HL-60/S4 treated with retinoic acid at 250 ng/mL for 4 days and 3 days (cell line): ENCODE measurements at regions not wholly inside any gene's neighbourhood (a gene's known extent, or its start where the extent isn't known, plus 50 kb on each side); places are given as distances from the start of the nearest gene placed in this dataset.
"Not testable (repeated sequence)": the region's sequence is repeated elsewhere in the genome, so short reads cannot be mapped to it uniquely, and the experiment has no call there.

Source experiments
- in situ Hi-C: fragments of 300-500 bp; cut with MboI; formaldehyde crosslinking; loops from 2 replicates; pipeline ENCODE4 v1.7.0; 2022; ENCODE audit warnings: low sequenced_read_pairs

DNA sequence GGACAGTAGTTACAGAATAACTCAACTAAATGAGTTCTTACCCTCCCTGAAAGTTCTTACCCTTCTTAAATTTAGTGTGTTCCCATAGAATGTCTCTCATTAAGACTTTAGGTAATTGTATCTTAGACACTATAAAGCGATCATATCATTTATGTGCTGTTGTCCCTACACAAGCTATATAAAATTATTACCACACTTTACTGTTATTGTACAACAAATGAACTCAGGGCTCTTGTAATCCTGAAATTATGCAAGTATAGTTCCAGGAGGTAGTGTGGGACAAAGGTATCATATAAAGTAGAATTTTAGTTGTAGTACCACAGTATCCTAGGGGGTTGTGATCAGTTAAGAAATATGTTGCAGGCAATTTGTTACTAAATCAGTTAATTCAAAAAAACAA is 167.4 kb upstream of the CARMIL1 start:
- in situ Hi-C loops: no loop called here

DNA sequence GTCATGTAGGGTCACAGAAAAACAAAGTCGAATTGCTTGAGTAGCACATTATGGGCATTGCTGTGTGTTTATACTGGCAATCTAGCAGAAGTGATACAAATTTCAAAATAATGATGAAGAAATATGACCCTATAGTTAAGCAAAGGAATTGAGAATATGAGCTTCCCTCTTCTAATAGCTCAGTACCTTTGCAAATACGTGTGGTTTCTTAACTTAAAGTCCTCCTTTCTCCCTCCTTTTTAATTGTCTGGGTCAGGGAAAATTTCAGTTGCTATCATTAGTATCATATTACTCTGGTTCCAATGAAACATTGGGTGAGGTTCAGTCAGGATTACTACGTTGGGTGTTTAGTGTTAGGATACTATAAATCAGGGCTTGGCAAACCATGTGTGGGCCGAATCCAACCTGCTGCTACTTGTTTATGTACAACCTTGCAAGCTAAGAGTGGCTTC is 166.8 kb upstream of the CARMIL1 start:
- in situ Hi-C loops: no loop called here

- in situ Hi-C loops: no loop called here
These were observed 165.7 kb upstream of the CARMIL1 start for GRCh38 chr6:25113436-25113835.

DNA sequence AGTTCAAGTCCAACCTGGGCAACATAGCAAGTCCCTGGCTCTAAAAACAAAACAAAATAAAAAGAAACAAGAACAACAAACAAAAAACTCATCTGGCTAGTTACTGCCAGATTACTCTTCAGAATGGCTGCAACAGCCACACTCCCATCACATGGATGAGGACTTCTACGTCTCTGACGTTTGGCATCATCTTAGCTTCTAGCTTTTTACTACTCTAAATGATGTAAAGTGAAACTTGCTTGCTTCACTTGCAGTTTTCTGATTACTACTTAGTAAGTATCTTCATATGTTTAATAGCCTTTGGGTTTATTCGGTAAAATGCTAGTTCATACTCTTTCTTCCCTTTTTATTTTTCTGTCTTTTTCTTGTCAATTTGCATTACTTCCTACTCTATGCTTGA is 161.1 kb upstream of the CARMIL1 start:
- in situ Hi-C loops: no loop called here

GRCh38 chr6:25121186-25121585 is 158.0 kb upstream of the CARMIL1 start:
- in situ Hi-C loops: no loop called here

DNA sequence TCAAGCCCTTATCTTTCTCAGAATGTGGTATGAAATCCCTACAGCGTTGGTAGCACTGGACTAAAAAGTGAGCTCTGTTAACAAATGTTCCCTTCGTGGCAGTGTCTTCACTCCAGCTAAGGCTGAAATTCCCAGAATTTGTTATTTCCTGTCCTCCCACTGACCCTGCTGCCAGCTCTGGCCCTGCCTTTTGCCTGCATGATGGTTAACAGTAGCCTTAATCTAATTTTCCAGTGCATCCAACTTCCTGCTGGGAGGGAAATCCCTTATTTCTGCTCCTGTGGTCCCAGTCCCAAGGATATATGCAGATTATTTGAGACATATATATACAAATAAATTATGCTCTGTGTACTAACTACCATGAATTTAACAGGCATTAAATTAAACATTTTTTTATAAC is 157.2 kb upstream of the CARMIL1 start:
- in situ Hi-C loops: no loop called here

GRCh38 chr6:25122622-25123237 is 156.4 kb upstream of the CARMIL1 start:
- in situ Hi-C loops: no loop called here

DNA sequence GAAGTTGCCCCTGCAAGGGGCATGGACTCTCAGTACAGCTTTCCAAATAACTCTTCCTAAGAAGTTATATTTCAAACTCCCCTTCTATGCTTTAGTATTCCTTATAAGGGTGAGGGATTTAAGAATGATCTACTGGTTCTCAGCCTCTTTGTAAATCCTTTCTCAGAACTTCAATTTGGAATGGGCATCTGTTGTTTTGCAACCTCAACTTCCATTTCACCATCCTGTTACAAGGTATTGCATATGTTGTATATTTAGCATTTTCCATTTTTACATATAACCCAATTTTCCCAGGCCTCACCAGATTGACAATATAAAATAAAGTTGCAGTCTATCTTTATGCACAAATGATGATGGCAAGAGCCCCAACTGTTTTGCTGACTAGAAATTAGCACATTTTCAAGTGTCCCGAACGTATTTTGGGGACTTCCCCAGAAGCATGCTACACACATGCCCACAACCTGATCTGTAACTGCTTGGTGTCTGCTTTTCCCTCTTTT is 154.9 kb upstream of the CARMIL1 start:
- in situ Hi-C loops: no loop called here

- in situ Hi-C loops: no loop called here
These were observed 153.4 kb upstream of the CARMIL1 start for GRCh38 chr6:25125736-25126135.

DNA sequence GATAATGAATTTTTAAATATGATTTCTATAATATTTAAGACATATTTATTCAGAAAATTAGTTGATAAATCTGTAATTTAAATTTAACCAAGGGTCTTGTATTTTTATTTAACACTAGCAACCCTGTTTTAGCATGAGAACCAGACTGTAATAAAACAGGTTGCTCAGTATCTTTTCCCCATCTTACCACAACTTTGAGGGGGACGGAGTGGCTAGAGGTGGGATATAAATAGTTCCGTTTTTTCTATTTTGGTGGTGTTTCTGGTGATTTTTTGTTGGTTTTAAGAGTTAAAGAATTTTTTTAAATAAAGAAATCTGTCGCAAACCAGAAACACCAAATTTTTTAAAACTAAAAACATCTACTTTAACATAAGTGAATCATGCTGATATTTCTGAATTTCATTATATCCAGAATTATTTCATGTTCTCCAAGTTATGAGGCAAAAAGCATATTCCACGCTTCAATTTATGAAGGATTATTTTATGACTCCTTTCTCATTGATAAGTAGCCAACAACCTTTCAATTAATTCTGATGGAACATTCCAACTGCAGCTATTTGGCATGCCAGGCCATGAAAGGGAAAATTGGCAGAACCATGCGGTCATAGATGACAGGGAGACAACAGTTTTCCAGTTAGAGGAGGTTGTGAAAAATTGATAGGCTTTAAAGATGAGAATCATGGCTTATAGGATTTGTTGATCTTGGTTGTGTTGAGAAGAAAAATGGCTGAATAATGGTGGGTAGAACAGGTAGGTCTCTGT is 151.9 kb upstream of the CARMIL1 start:
- in situ Hi-C loops: no loop called here

- in situ Hi-C loops: no loop called here
These were observed 148.7 kb upstream of the CARMIL1 start for GRCh38 chr6:25130518-25130917.

DNA sequence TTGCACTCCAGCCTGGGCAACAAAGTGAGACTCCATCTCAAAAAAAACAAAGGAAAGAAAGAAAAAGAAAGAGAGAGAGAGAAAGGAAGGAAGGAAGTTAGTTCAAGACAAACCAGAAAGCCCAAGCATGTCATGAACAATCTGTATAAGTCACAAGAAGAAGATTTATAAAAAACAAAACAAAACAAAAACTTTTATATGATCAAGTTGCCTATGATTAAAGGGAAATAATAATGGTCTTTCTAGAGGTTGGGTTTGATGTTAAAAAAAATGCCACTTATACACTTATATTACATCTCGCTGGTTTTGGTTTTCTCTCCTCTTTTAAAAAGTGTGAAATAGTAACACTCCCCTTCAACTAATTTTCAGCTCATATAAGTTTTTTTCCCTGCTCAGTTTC is 146.2 kb upstream of the CARMIL1 start:
- in situ Hi-C loops: no loop called here

- in situ Hi-C loops: no loop called here
These were observed 145.6 kb upstream of the CARMIL1 start for GRCh38 chr6:25133568-25133967.

GRCh38 chr6:25136854-25137253 is 142.3 kb upstream of the CARMIL1 start:
- in situ Hi-C loops: no loop called here

GRCh38 chr6:25137480-25137879 is 141.7 kb upstream of the CARMIL1 start:
- in situ Hi-C loops: no loop called here

DNA sequence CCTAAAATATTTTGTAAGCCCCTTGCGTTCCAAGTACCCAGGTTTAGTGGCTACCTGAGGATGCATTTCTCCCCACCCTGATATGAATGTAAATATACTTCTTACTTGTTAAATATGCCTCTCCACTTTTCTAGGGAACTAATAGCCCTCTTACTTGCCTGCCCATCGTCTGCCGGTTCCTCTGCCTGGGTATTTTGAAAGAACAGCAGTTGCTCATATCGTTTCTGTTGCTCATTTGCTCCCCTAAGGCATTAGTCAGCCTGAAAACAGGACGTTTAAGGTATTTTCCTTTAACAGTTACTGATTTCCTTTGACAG is 141.3 kb upstream of the CARMIL1 start:
- in situ Hi-C loops: no loop called here

DNA sequence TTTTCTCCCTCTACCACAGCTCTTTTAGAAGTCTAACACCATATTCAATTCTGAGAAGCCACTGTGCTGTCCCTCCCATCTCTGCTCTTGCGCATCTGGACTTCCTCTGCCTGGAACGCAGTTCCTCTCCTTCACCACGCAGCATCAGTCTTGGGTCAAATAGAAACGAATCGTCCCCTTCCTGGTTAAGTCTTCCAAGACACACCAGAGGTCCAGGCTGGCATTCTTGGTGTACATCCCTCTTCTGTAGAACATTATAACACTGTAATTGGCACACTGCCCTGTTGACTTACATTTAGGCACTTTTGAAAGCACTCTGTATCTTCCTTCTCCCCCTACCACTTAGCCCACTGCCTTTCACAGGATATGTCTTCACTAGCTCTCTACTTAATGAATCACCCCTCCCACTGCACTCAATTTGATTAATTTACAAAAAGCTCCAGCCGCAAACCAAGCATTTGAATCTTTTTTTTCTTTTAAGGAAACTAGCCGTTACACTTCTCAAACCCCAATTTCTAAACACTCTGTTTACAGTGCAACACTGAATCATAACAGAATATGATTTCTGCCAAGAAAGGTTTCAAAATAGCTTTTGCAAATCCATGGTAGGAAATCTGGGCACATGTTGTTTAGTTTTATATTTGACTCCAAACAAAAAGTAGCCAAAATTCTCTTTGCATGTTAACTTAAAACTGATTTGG is 140.8 kb upstream of the CARMIL1 start:
- in situ Hi-C loops: no loop called here

DNA sequence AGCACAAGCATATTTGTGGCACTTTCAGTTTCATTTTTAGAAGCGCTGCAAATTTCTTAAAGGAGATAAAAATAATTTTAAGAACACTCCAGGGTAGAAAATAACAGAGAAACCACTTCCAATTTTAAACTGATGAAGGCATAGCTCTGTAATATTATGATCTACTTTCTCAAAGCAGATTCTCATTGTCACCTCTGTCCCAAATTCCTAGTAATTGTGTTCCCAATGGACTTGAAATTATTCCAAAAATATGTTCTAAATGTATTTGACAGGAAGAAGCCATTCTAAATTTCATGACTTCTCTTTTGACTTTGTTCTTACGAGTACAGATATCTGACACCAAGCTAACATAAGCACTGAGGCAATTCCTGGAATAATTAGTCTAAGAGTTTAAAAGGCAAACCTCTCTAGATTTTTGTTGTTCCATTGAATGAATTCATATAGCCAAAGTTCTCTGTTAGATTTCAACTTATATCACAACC is 140.2 kb upstream of the CARMIL1 start:
- in situ Hi-C loops: no loop called here

GRCh38 chr6:25139608-25140007 is 139.6 kb upstream of the CARMIL1 start:
- in situ Hi-C loops: not testable (repeated sequence)

GRCh38 chr6:25142506-25142905 is 136.7 kb upstream of the CARMIL1 start:
- in situ Hi-C loops: no loop called here

DNA sequence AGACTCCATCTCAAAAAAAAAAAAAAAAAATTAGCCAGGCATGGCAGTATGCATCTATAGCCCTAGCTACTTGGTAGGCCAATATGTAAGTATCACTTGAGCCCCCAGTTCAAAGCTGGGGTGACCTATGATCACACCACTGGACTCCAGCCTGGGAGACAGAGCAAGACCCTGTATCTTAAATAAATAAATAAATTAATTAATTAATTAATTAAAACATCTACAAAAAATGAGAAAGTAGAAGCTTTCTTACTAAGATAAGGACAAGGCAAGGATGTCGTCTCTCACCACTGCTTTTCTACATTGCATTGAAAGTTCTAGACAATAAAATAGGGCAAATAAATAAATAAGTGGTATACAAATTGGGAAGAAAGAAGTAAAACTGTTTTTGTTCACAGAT is 134.3 kb upstream of the CARMIL1 start:
- in situ Hi-C loops: no loop called here

DNA sequence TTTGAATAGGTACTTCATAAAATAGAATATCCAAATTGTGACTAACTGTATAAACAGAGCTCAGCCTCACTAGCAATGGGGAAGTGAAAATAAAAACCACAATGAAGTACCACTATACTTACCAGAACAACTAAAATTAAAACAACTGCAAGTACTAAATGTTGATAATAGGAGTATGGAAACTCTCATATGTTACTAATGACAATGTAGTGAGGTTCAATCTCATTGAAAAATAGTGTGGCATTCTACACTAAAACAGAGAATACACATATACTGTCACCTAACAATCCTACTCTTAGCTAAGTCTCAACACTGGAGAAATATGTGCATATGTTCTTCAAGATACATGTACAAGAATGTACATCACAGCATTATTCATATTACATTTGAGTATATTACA is 132.0 kb upstream of the CARMIL1 start:
- in situ Hi-C loops: no loop called here
